Tibial nerve (tissue), 4 donors: ENCODE measurements at regions not wholly inside any gene's neighbourhood (a gene's known extent, or its start where the extent isn't known, plus 50 kb on each side); places are given as distances from the start of the nearest gene placed in this dataset.

Experiments used
- DNase-seq, 2 donors: peaks; one replicate each; pipeline ENCODE4 v3.0.0-alpha.2; 2019; ENCODE audit warnings: low spot score in 2 of 2
- H3K27ac ChIP-seq, 4 donors: fragments of 200-600 bp; sonication (generic) in 3 of 4; one replicate each; pipeline ENCODE4 v1.5.1; 2017 to 2019; ENCODE audit warnings: mild to moderate bottlenecking in 1 of 4
- H3K27me3 ChIP-seq, 2 donors: fragments of 200-600 bp; sonication (generic) in 1 of 2; one replicate each; pipeline versions ENCODE4 v1.5.1 to v1.6.0; 2017 to 2019
- H3K36me3 ChIP-seq, 3 donors: fragments of 200-600 bp; sonication (generic); one replicate each; pipeline ENCODE4 v1.5.1; 2018 to 2019
- H3K4me1 ChIP-seq, 4 donors: fragments of 200-600 bp; sonication (generic) in 3 of 4; one replicate each; pipeline ENCODE4 v1.5.1; 2017 to 2019
- H3K4me3 ChIP-seq, 4 donors: fragments of 200-600 bp; sonication (generic) in 3 of 4; one replicate each; pipeline ENCODE4 v1.5.1; 2017 to 2019; ENCODE audit warnings: mild to moderate bottlenecking in 1 of 4, moderate library complexity in 1 of 4
- H3K9me3 ChIP-seq, 4 donors: fragments of 200-600 bp; sonication (generic) in 3 of 4; one replicate each; pipeline ENCODE4 v1.5.1; 2017 to 2019
- CTCF ChIP-seq, 5 experiments: fragments of 200-600 bp in 3 of 5; fragments of 450-650 bp in 2 of 5; sonication (generic) in 3 of 5; IDR thresholded peaks; one replicate each; pipeline ENCODE4 v1.5.1; 2016 to 2019; ENCODE audit warnings: antibody characterized with exemption in 5 of 5, mild to moderate bottlenecking in 3 of 5, moderate library complexity in 2 of 5
- EP300 ChIP-seq, 2 donors: sonication (generic); formaldehyde crosslinking; IDR thresholded peaks; one replicate each; pipeline ENCODE4 v1.6.1; 2017; ENCODE audit warnings: antibody characterized with exemption in 2 of 2, mild to moderate bottlenecking in 1 of 2
- POLR2A ChIP-seq, 2 donors: fragments of 450-650 bp; IDR thresholded peaks; one replicate each; pipeline ENCODE4 v1.6.1; 2017; ENCODE audit warnings: antibody characterized with exemption in 2 of 2, mild to moderate bottlenecking in 2 of 2, moderate library complexity in 2 of 2
- WGBS, 2 donors: methylation state at CpG; one replicate each; pipeline ENCODE4 v1.1.5; 2018; 5-methylcytosine and 5-hydroxymethylcytosine counted together

DNA sequence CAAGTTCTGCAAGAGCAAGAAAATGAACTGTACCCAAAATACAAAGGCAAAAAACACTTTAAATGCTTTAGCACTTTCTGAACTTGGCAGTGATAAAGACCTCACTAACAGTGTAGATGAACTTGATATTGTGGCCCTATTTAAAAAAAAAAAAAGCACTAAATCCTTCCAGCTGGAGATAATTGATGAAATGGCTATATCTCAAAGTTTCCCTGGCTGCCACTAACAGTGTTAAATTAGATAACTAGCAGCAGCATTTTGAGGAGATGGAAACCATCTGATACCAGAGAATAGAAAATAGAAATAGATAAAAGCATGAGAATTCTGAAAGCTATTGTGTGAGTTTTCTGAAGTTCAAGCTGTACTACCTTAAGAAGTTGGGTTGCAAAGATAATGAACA lies 317.2 kb downstream of the RWDD3 start:
- H3K4me1 ChIP-seq: no peaks in the 10 kb centered on the region
- no peaks in the 10 kb centered on the region for H3K36me3 ChIP-seq
- no peak for TF ChIP-seq CTCF (IDR thresholded peaks at IDR 0.05)
- TF ChIP-seq EP300 (IDR thresholded peaks at IDR 0.05): no peak
- TF ChIP-seq POLR2A (IDR thresholded peaks at IDR 0.05): no peak
- no peak for DNase-seq
- peaks cover 0 to 1% (median 0%) of the 10 kb centered on the region in 4 donors for H3K9me3 ChIP-seq
- H3K27me3 ChIP-seq: no peaks in the 10 kb centered on the region
- no peak overlapping the region for H3K27ac ChIP-seq
- no peak overlapping the region for H3K4me3 ChIP-seq

DNA sequence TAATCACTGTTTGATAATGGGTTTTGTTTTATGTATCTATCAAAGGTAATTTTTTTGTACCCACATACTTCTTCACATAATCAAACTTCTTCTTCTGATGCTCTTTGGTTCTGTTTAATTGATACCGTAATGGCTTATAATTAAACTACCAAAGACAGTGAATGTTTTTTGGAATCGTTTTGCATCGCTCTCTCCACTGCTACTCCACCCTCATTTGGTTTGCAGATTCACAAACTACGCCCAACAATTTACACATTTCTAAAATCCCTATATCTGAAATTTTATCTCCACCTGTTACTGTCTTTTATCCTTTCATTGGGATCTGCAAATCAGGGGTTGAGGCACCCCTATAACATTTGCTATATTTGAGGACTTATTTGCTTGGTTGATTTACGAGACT lies 319.6 kb downstream of the RWDD3 start:
- Histone ChIP-seq H3K27me3 (no peaks in the 10 kb centered on the region), H3K4me1 (no peaks in the 10 kb centered on the region), H3K36me3 (no peaks in the 10 kb centered on the region), H3K27ac (no peak overlapping the region), H3K9me3 (peaks cover 0 to 17% (median 0%) of the 10 kb centered on the region in 4 donors), H3K4me3 (no peak overlapping the region)
- WGBS, 2 donors: 92% methylated on average over 5 of the region's 5 CpGs
- no peak for DNase-seq
- TF ChIP-seq EP300 (IDR thresholded peaks at IDR 0.05) (no peak), CTCF (IDR thresholded peaks at IDR 0.05) (no peak), POLR2A (IDR thresholded peaks at IDR 0.05) (no peak)

- Histone ChIP-seq H3K27me3 (no peaks in the 10 kb centered on the region), H3K9me3 (peaks cover 0 to 18% (median 0%) of the 10 kb centered on the region in 4 donors), H3K36me3 (no peaks in the 10 kb centered on the region), H3K4me3 (no peak overlapping the region), H3K27ac (no peak overlapping the region), H3K4me1 (no peaks in the 10 kb centered on the region)
- no peak for DNase-seq
- no peak for TF ChIP-seq POLR2A (IDR thresholded peaks at IDR 0.05)
- no peak for TF ChIP-seq EP300 (IDR thresholded peaks at IDR 0.05)
- no peak for TF ChIP-seq CTCF (IDR thresholded peaks at IDR 0.05)
- 80 to 83% methylated on average over 2 of the region's 2 CpGs for WGBS, 2 donors
These were observed 320.4 kb downstream of the RWDD3 start for GRCh38 chr1:95554408-95554807.

- Histone ChIP-seq H3K4me1 (no peaks in the 10 kb centered on the region), H3K27me3 (no peaks in the 10 kb centered on the region), H3K27ac (no peak overlapping the region), H3K4me3 (no peak overlapping the region), H3K36me3 (no peaks in the 10 kb centered on the region), H3K9me3 (peaks cover 0 to 18% (median 0%) of the 10 kb centered on the region in 4 donors)
- no peak for DNase-seq
- no peak for TF ChIP-seq EP300 (IDR thresholded peaks at IDR 0.05)
- TF ChIP-seq CTCF (IDR thresholded peaks at IDR 0.05): no peak
- no peak for TF ChIP-seq POLR2A (IDR thresholded peaks at IDR 0.05)
- WGBS, 2 donors: 41 to 53% methylated on average over 1 of the region's 1 CpG
These were observed 324.8 kb downstream of the RWDD3 start for GRCh38 chr1:95558791-95559190.

- TF ChIP-seq POLR2A (IDR thresholded peaks at IDR 0.05) (no peak), EP300 (IDR thresholded peaks at IDR 0.05) (no peak), CTCF (IDR thresholded peaks at IDR 0.05) (no peak)
- Histone ChIP-seq H3K4me3 (no peak overlapping the region), H3K4me1 (no peaks in the 10 kb centered on the region), H3K36me3 (no peaks in the 10 kb centered on the region), H3K27ac (no peak overlapping the region), H3K27me3 (no peaks in the 10 kb centered on the region), H3K9me3 (peaks cover 0 to 15% (median 0%) of the 10 kb centered on the region in 4 donors)
- no peak for DNase-seq
These were observed 327.3 kb downstream of the RWDD3 start for GRCh38 chr1:95561346-95561745.
